ENCODE measurements at regions not wholly inside any gene's neighbourhood (a gene's known extent, or its start where the extent isn't known, plus 50 kb on each side); places are given as distances from the start of the nearest gene placed in this dataset.

GRCh38 chr10:124302951-124303505, 115.7 kb downstream of the OAT start:
- DNase-seq (ENCODE audit: low read depth): no peak

DNA sequence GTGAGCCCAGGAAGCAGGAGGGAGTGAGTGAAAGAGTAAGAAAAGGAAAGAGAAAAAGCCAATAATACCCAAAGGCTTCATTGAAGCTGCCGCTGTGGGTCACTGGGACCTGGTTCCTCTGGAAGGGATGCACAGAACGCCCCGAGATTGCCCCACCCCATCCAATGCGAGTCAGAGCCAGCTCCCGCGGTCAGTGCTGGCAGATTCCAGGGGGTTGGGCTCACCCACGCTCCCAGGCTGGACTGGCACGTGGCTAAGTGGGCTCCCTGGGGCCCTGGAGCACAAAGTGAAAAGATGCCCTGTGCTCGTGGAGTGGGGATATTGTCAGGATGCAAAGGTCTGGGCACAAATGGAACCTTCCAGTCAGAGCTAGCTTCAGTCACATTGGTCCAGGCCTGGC, 117.0 kb downstream of the OAT start:
- DNase-seq (ENCODE audit: low read depth): no peak

- DNase-seq (ENCODE audit: low read depth): no peak
These were observed 118.0 kb downstream of the OAT start for GRCh38 chr10:124300735-124301134.

- no peak for DNase-seq (ENCODE audit: low read depth)
These were observed 118.5 kb downstream of the OAT start for GRCh38 chr10:124300224-124300623.

DNA sequence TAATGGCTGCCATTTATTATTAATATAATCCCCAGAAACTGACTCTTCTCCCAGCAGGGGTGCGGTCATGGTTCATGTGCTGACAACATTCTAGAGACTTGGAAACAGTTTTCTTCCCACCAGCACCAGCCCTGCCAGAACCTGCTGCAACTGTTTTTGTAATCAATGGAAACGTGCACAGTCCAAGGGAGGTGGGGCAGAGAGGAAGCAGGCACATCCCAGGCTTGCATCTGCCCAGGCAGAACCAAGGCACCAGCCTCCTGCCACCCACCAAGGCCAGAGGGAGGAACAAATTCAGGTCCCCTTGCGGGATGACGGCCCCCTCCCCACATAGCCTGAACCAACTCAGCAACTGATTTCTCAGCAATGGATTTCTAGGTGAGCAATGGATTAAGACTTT, 119.0 kb downstream of the OAT start:
- DNase-seq (ENCODE audit: low read depth): no peak

- no peak for DNase-seq (ENCODE audit: low read depth)
These were observed 119.8 kb downstream of the OAT start for GRCh38 chr10:124298891-124299290.

DNA sequence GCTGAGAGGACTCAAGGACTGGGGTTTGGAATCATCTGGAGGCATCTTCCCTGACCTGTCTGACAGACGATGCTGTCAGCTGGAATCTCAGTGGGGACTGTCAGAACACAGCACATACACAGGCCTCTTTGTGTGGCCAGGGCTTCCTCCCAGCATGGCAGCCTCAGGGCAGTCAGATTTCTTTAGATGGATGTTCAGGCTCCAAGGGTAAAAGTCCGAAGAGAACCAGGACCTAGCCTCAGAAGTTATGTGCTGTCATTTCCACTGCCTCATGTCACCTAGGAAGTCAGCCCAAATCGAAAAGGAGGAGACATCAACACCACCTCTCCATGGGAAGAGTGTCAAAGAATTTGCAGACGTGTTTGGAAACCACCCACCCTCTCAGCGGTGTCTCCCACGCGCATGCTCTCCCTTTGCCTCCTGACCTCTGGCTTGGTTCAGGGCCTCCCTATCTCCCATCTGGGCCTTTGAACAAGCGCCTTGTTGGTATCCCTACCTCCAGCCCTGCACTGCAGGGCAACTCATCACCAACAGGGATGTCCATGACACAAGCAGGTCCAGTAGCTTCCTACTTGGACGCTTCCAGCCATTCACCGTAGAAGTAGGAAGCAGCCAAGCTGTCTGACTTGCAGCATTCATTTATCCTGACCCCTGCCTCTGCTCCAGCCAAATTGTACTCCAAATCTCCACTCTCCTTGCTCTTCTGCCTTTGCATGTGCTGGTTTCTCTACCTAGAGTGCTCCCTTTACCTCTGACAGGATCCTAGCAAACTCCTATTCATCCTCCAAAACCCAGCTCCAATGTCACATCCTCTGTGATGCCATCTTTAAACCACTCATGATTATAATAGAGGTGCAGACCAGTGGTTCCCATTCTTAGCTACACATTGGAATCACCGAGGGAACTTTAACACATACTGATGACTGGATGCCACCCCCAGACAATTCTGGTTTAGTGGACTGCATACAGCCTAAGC, 121.6 kb downstream of the OAT start:
- no peak for DNase-seq (ENCODE audit: low read depth)

DNA sequence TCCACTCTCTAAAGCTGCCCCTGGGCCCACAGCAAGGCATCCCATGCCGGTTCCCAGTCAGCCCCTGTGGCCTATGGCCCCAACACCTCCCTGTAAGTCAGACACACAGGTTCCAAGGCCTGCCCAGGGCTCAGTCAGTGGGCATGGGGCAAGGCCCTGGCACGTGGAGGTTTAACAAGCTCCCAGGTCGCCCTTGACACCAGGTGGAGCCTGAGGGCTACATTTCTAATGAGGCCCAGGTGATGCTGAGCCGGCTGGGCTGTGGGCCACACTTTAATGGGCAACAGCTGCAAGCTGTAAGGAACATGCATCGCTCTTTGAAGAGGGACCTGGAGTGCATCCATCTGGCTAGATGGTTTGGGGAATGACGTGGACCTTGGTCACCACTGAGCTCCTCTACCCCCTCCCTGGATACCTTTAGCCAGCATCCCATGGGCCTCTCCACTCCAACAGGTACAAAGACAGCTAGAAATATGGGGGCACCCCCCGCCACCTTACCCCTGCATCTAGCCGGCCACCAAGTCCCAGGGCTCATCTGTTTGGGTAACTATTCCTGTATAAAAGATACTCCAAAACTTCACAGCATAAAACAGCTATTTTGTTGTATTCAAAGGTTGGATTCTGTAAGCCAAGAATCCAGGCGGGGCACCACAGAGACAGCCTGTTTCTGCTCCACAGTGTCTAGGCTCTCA, 122.5 kb downstream of the OAT start:
- peak; percentile 25 for DNase-seq (ENCODE audit: low read depth)

DNA sequence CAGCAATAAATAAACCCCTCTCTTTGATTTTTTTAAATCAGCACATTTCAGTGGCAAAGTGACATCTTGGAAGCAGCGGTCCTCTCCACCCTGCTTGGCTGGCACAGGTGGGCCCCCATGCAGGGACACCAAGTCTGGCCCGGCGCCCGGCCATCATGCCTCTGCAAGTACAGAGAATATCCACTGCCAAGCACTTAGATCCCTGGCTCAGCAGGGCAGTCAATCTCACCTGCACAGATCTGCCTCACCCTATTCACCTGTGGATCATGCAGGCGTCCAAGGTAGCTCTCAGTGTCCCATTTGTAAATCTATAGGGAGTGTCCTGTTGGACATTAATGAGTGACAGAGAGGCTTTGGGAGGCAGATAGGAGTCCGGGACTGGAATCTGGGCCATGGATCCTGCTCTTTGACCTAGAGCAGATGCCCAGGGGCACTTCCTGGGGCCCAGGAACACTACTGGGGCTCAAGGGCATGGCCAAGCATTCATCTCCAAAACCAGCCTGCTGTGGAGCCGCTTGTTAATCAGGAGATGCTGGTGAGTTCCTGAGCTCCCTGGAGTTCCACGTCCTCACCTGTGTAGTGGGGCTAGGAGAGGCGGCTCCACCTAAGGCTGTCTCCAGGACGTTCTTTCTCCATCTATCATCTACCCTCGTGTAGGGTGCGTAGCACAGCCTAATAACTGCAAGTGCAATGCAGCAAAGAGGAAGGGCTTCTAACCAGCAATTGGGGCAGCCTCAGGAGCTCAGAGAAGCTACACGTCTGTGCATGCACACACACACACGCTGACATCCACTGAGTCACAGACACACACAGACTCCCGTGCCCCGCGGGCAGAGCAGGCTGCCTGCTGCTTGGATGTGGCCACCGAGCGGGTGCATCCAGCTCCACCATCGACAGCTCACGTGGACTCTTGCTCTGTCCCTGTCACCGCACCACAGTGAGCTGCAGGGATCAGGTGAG, 123.6 kb downstream of the OAT start:
- DNase-seq (ENCODE audit: low read depth): no peak

DNA sequence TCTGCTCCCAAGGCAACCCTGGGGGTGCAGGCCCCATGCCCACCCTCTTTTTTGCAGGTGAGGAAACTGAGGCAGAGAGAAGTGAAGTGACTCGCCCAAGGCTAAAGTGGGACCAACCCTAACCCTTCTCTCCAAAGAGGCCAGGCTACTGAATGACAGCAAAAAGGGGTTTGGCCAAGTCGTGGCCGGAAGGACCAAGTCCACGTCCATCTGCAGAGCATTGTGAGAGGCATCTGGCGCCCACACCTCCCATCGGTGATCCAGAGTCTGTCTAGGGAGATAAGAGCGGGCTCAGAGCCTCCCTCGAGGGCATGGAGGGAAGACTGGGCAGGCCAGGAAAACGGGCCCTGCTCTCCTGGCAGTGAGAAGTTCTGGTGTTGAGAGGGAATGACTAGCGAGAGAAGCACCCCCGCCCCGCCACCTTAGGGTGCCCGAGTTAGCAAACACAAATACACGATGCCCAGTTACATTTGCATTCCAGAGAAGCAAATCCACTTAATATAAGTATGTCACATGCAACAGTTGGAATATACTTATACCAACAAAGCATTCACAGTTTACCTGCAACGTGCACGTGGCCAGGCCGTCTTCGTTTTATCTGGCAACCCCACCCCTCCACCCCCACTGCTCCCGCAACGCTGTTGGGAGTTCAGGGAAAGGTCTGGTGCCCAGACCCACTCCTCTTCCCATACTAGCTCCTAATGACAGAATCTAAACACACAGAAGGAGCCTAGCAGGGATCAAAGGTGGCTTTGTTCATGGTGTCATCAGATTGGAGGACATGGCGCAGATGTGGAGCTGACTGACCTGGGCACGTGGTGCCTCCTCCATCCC, 124.9 kb downstream of the OAT start:
- no peak for DNase-seq (ENCODE audit: low read depth)

DNA sequence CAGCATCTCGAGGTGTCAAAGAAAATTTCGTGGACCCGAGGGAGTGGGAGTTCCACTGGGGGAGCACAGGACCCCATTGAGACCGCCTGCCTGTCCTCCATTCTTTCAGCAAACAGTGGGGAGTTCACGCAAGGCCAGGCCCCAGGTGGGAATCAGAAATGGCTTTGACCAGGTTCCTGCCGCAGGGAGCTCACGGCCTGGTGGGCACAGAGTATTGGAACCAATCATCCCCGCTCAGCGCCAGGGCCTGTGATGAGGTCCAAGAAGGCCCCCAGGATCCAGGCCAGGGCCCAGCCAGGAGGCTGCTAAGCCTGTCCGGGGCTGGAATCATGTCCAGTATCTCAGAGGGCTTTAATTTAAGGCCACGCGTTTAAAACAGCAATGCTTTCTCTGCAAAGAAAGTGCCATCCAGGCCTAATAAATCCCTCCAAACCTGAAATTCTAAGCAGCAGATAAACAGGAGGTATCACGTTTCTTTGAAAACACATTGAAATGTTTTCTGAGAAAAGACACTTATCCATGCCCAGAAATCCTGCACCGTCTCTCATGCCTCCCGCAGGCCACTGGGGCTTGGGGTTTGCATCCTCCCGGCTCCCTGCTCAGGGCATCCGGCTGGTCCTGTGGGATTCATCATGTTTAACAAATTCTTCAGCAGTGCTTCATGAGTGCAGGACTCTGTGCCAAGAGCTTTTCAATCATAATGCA, 125.7 kb downstream of the OAT start:
- no peak for DNase-seq (ENCODE audit: low read depth)

- DNase-seq (ENCODE audit: low read depth): no peak
These were observed 127.6 kb downstream of the OAT start for GRCh38 chr10:124291001-124291701.

GRCh38 chr10:124289851-124290795, 128.6 kb downstream of the OAT start:
- DNase-seq (ENCODE audit: low read depth): no peak

DNA sequence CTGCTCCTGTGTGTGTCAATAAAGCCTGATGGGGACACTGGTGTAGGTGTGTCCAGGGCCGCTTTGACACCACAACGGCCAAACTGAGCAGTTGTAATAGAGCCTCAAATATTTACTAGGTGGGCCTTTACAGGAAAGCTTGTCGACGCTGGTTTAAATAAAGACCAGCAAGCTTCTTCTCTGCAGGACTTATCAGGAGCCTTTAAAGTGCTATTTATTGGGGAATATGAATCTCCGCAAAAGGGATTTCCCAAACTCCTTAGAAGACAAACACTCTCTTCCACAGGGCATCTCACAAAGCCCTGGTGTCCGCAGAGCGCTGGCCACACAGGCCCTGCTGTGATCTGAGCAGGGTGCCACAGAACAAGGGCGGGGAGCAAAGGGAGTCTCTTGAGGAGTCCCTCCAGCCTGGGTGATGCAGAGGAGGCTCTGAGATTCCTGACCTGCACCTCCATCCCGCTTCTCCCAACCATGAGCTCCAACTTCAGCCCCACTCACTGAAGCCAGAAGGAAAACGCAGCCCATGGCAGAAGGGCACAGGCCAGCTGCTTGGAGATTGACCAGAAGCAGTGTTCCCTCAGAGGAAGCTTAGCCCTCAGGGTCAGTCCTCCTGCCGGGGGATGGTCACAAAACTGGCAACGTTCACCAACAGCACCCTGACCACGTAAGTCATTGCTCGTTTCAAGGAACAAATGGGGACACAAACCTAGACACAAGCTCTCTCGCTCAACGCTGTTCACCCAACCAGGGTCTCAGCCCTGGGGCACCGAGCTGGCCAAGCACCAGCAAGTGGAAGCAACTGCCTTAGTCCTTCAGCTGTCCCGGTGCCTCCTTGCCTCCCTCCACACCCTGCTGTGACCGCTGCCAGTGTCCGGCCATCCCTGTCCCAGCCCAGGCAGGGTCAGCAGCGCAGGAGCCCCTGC, 129.5 kb downstream of the OAT start:
- no peak for DNase-seq (ENCODE audit: low read depth)

GRCh38 chr10:124288486-124288885, 130.2 kb downstream of the OAT start:
- DNase-seq (ENCODE audit: low read depth): no peak

DNA sequence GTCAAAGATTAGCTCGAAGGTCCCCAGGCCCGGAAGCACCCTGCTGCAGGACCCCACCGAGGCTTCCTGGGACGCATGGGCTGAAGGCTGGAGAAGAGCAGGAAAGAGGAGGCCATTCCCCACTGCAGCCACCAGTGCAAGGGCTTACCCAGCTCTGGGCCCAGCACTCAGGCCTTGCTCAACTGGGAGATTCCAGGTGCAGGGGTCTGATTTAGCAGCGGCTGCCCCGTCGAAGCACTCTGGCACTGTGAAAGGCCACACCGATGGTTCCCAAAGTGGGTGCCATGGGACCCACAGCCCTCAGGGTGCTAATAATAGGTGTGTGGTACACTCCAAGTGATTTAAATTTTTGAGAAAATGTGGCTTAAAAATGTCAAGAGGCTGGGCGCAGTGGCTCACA, 130.9 kb downstream of the OAT start:
- DNase-seq (ENCODE audit: low read depth): no peak

DNA sequence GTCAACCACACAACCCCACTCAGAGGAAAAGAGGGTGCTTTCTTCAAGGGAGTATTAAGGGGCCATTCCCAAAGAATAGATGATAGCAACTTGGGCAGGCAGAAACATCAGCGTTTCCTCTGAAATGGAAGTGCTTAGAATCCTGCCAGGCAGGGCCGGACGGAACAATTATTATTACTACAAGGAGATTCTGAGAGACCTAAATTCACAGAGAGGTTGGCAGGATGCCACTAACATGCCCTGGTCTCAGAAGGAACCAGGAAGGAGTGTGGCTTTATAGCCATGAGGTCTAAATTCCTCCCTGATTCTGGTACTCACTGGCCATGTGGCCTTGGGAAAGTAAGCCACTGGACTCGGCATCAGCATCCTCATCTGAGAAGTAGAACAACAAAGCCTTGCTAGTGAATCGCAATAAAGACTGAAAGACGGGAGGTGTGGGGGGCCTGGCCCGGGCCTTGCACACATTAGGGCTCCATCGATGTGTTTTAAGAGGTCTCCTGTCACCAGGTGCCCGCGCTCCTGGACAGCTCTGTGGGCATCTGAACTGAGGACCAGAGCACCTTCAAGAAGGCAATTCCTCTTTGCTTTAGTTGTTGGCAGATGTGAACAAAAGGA, 131.5 kb downstream of the OAT start:
- DNase-seq (ENCODE audit: low read depth): no peak

All from GM04504 (cell line).